Tibial nerve (tissue), 4 donors: ENCODE measurements at regions not wholly inside any gene's neighbourhood (a gene's known extent, or its start where the extent isn't known, plus 50 kb on each side); places are given as distances from the start of the nearest gene placed in this dataset.
"Not testable (repeated sequence)": the region's sequence is repeated elsewhere in the genome, so short reads cannot be mapped to it uniquely, and the experiment has no call there.

ENCODE experiments used
- CTCF ChIP-seq, 5 experiments: fragments of 200-600 bp in 3 of 5; fragments of 450-650 bp in 2 of 5; sonication (generic) in 3 of 5; IDR thresholded peaks; one replicate each; pipeline ENCODE4 v1.5.1; 2016 to 2019; ENCODE audit warnings: antibody characterized with exemption in 5 of 5, mild to moderate bottlenecking in 3 of 5, moderate library complexity in 2 of 5
- EP300 ChIP-seq, 2 donors: sonication (generic); formaldehyde crosslinking; IDR thresholded peaks; one replicate each; pipeline ENCODE4 v1.6.1; 2017; ENCODE audit warnings: antibody characterized with exemption in 2 of 2, mild to moderate bottlenecking in 1 of 2
- POLR2A ChIP-seq, 2 donors: fragments of 450-650 bp; IDR thresholded peaks; one replicate each; pipeline ENCODE4 v1.6.1; 2017; ENCODE audit warnings: antibody characterized with exemption in 2 of 2, mild to moderate bottlenecking in 2 of 2, moderate library complexity in 2 of 2

GRCh38 chr2:91516669-91517068, 2825.2 kb downstream of the RPIA start:
- TF ChIP-seq CTCF, POLR2A, EP300 (IDR thresholded peaks at IDR 0.05): not testable (repeated sequence)
